AG04449 (cell line): ENCODE measurements at regions not wholly inside any gene's neighbourhood (a gene's known extent, or its start where the extent isn't known, plus 50 kb on each side); places are given as distances from the start of the nearest gene placed in this dataset.

Experiments used
- CTCF ChIA-PET: fragments of 350-600 bp; formaldehyde crosslinking; extraction: SDS; loops from one replicate; lab custom pipeline; 2021; ENCODE audit warnings: antibody characterized with exemption; lab: Yijun Ruan, JAX
- POLR2A ChIA-PET: fragments of 400-600, 350-600 bp; formaldehyde crosslinking; extraction: SDS; loops from one replicate; lab custom pipeline; 2020; ENCODE audit warnings: antibody characterized with exemption, inconsistent platforms; lab: Yijun Ruan, JAX
- DNase-seq: peaks from one replicate; pipeline ENCODE4 v3.0.0-alpha.2; 2010; ENCODE audit warnings: low read depth, low spot score
- H3K4me3 ChIP-seq: 2 replicates; pipeline ENCODE4 v1.5.1; 2011; ENCODE audit warnings: low read depth, mild to moderate bottlenecking, control low read depth, low read length
- TF ChIP-seq, protein P1 (sequence below): IDR thresholded peaks from one replicate; pipeline ENCODE4 v1.5.1; 2011; ENCODE audit warnings: mild to moderate bottlenecking, moderate library complexity, low read length, control low read depth, inconsistent platforms; ENCODE audit not compliant: insufficient read depth; ENCODE audit errors: missing control alignments

DNA sequence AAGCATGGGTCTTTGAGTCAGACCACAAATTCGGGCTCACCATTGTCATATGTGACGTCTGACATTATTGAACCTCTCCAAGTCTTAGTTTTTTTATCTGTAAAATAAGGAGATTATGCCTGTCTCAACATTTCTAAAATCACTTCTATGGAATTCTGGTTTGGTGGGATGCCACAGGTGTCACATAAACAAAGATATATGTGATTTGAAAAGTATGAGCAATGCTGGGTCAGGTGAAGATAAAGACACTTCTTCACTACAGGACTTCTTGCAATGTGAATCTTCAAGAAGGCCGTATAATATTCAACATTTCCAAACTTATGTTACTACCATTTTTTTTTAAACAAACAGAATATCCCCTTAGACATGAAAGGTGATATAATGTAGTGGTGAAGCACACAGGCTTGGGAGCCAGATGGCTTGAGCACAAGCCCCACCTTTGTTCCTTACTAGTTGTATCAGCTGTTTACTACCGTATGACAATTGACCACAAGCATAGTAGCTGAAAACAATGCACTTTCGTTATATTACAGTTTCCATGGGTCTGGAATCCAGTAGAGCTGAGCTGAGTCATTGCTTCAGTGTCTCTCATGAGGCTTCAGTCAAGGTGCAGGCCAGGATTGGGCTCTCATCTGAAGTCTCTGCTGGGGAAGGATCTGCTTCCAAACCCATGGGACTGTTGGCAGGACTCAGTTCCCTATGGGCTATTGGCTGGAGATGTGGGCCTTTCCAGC is 87.7 kb downstream of the UTP18 start:
- DNase-seq = no peak
- TF ChIP-seq, protein P1, sequence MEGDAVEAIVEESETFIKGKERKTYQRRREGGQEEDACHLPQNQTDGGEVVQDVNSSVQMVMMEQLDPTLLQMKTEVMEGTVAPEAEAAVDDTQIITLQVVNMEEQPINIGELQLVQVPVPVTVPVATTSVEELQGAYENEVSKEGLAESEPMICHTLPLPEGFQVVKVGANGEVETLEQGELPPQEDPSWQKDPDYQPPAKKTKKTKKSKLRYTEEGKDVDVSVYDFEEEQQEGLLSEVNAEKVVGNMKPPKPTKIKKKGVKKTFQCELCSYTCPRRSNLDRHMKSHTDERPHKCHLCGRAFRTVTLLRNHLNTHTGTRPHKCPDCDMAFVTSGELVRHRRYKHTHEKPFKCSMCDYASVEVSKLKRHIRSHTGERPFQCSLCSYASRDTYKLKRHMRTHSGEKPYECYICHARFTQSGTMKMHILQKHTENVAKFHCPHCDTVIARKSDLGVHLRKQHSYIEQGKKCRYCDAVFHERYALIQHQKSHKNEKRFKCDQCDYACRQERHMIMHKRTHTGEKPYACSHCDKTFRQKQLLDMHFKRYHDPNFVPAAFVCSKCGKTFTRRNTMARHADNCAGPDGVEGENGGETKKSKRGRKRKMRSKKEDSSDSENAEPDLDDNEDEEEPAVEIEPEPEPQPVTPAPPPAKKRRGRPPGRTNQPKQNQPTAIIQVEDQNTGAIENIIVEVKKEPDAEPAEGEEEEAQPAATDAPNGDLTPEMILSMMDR = no peak
- CTCF ChIA-PET = no interaction called here
- H3K4me3 ChIP-seq = no peak overlapping the region
- POLR2A ChIA-PET = no interaction called here

GRCh38 chr17:51351080-51351479 is 90.7 kb downstream of the UTP18 start:
- no peak for DNase-seq
- POLR2A ChIA-PET = no interaction called here
- TF ChIP-seq, protein P1 = no peak
- H3K4me3 ChIP-seq = no peak overlapping the region
- CTCF ChIA-PET = no interaction called here

- H3K4me3 ChIP-seq = no peak overlapping the region
- no peak for DNase-seq
- ChIA-PET CTCF (no interaction called here), POLR2A (no interaction called here)
- TF ChIP-seq, protein P1 = no peak
Measured at GRCh38 chr17:51351890-51352289, 91.5 kb downstream of the UTP18 start.

DNA sequence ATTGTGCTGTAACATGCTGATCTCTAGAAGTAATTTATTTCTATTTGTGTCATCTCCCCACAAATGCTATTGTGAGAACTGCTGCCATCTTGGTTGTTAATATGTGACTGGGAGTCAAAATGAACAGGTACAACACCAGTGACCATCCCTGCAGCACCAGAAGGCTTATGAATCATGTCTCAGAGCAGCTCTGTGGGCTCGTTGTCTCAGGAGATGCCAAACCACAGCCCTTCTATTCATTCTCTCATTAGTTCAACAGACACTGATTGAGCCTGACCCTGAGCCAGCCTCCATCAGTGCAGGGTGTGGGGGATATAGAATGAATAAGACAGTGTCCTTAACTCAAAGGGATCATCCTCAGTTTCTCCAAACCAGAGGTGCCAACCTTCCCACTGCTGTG is 92.5 kb downstream of the UTP18 start:
- POLR2A ChIA-PET = no interaction called here
- TF ChIP-seq, protein P1 = no peak
- no peak overlapping the region for H3K4me3 ChIP-seq
- CTCF ChIA-PET = no interaction called here
- DNase-seq = no peak

DNA sequence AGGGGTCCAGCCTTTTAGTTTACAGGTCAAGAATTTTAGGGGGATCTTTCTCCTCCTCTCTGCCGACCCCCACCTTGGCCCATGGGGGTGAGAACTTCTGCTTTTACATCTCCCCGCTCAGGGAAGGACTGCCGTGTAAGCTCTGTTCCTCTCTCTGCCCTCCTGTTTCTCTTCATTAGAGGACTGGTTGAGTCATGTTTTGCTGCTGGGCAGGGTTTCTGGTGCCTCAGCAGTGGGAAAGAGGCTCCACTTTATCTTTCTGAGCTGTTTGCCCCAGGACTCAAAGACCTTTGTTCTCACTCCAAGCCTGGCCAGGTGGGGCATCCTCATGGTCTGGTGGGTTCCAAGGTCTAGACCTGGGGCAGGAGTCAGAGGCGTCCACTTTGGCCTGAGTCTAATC is 93.0 kb downstream of the UTP18 start:
- H3K4me3 ChIP-seq = no peak overlapping the region
- POLR2A ChIA-PET = no interaction called here
- CTCF ChIA-PET = no interaction called here
- DNase-seq = no peak
- TF ChIP-seq, protein P1 = no peak

GRCh38 chr17:51354936-51355335 is 94.6 kb downstream of the UTP18 start:
- TF ChIP-seq, protein P1 = no peak
- DNase-seq = no peak

More at GRCh38 chr17:51354936-51355335, 94.6 kb downstream of the UTP18 start:
- POLR2A ChIA-PET = no interaction called here
- H3K4me3 ChIP-seq = no peak overlapping the region
- CTCF ChIA-PET = no interaction called here
